OCI-LY7 (cell line): ENCODE measurements at regions not wholly inside any gene's neighbourhood (a gene's known extent, or its start where the extent isn't known, plus 50 kb on each side); places are given as distances from the start of the nearest gene placed in this dataset.
"Not testable (repeated sequence)": the region's sequence is repeated elsewhere in the genome, so short reads cannot be mapped to it uniquely, and the experiment has no call there.

Source experiments
- BruUV-seq: library from RNA; stranded (reverse); fragments of 400-500 nt; replicated peaks from 2 replicates; lab custom pipeline; 2021; lab: Mats Ljungman, UMichigan
- CTCF ChIA-PET: fragments of 300-600 bp; sonication (Branson Sonifier 250); formaldehyde crosslinking; loops from one replicate; lab custom pipeline; 2022; ENCODE audit warnings: antibody characterized with exemption; ENCODE audit not compliant: unreplicated experiment; lab: Charles Lee
- POLR2A ChIA-PET: fragments of 300-600 bp; sonication (Branson Sonifier 250); formaldehyde crosslinking; loops from one replicate; lab custom pipeline; 2022; ENCODE audit warnings: antibody characterized with exemption; lab: Charles Lee
- DNase-seq: peaks from one replicate; pipeline ENCODE4 v3.0.0-alpha.2; 2015; ENCODE audit warnings: low spot score
- H2AFZ ChIP-seq: fragments of 200-600 bp; sonication (generic), shearing (Covaris generic); 2 replicates; pipeline ENCODE4 v1.6.1; 2014; ENCODE audit warnings: mild to moderate bottlenecking, antibody characterized with exemption, low read length, moderate library complexity
- H3K27ac ChIP-seq: fragments of 200-600 bp; sonication (generic); 2 replicates; pipeline ENCODE4 v1.5.1; 2014; ENCODE audit warnings: mixed run types, low read depth, mild to moderate bottlenecking, moderate library complexity, low read length, inconsistent platforms; ENCODE audit not compliant: poor library complexity, severe bottlenecking
- H3K36me3 ChIP-seq: fragments of 200-600 bp; sonication (generic); 2 replicates; pipeline ENCODE4 v1.6.1; 2014; ENCODE audit warnings: mild to moderate bottlenecking, antibody characterized with exemption, low read length, moderate library complexity, mixed read lengths; ENCODE audit not compliant: insufficient read depth
- H3K4me1 ChIP-seq: fragments of 200-600 bp; sonication (generic); 2 replicates; pipeline ENCODE4 v1.5.1; 2014; ENCODE audit warnings: mild to moderate bottlenecking, low read length; ENCODE audit not compliant: insufficient read depth, poor library complexity, severe bottlenecking
- H3K4me2 ChIP-seq: fragments of 200-600 bp; sonication (generic); 2 replicates; pipeline ENCODE4 v1.6.1; 2014; ENCODE audit warnings: mild to moderate bottlenecking, low read length
- H3K4me3 ChIP-seq: fragments of 200-600 bp; sonication (generic); 2 replicates; pipeline ENCODE4 v1.5.1; 2014; ENCODE audit warnings: mild to moderate bottlenecking, low read depth, low read length; ENCODE audit not compliant: poor library complexity, severe bottlenecking
- H3K79me2 ChIP-seq: fragments of 200-600 bp; sonication (generic); 2 replicates; pipeline ENCODE4 v1.6.1; 2016; ENCODE audit warnings: low read depth, mild to moderate bottlenecking, low read length, moderate library complexity, mixed read lengths; ENCODE audit not compliant: insufficient read depth
- H3K9me2 ChIP-seq: fragments of 200-600 bp; sonication (generic); 2 replicates; pipeline ENCODE4 v1.6.1; 2016; ENCODE audit warnings: mild to moderate bottlenecking, low read length, mixed read lengths; ENCODE audit not compliant: insufficient read depth
- H3K9me3 ChIP-seq: fragments of 200-600 bp; sonication (generic); 2 replicates; pipeline ENCODE4 v1.6.1; 2014; ENCODE audit warnings: mild to moderate bottlenecking, mixed run types, low read length, mixed read lengths
- H4K20me1 ChIP-seq: fragments of 200-600 bp; sonication (generic); 2 replicates; pipeline ENCODE4 v1.6.1; 2014; ENCODE audit warnings: mild to moderate bottlenecking, antibody characterized with exemption, low read length, moderate library complexity, mixed read lengths; ENCODE audit not compliant: insufficient read depth
- CTCF ChIP-seq: fragments of 200-600 bp; sonication (generic); conservative IDR thresholded peaks from 2 replicates; pipeline ENCODE4 v1.5.1; 2014; ENCODE audit warnings: mild to moderate bottlenecking, antibody characterized with exemption, low read length, moderate library complexity, mixed read lengths
- EZH2phosphoT487 ChIP-seq: fragments of 200-600 bp; sonication (generic); IDR thresholded peaks from 2 replicates; pipeline ENCODE4 v1.6.1; 2018; ENCODE audit warnings: low read depth, borderline replicate concordance, mild to moderate bottlenecking, mixed run types, antibody characterized with exemption, low read length, moderate library complexity, mixed read lengths
- intact Hi-C: fragments of 100-400 bp; cut with micrococcal nuclease; formaldehyde crosslinking; loops from one replicate; pipeline ENCODE4 v1.10.0; 2022; ENCODE audit not compliant: unreplicated experiment

- POLR2A ChIA-PET, DNase-seq, BruUV-seq, H3K4me2 ChIP-seq, H3K4me1 ChIP-seq, H2AFZ ChIP-seq, H4K20me1 ChIP-seq, CTCF ChIA-PET, H3K36me3 ChIP-seq, H3K9me2 ChIP-seq, intact Hi-C loops, H3K27ac ChIP-seq, H3K4me3 ChIP-seq, H3K79me2 ChIP-seq, H3K9me3 ChIP-seq: not testable (repeated sequence)
Observed at GRCh38 chr2:76172154-76172595, 461.5 kb upstream of the GCFC2 start.

GRCh38 chr2:76170856-76171255, 460.1 kb upstream of the GCFC2 start:
- no peaks in the 10 kb centered on the region for H3K36me3 ChIP-seq
- no peaks in the 10 kb centered on the region for H3K9me2 ChIP-seq
- H2AFZ ChIP-seq, result no peak overlapping the region
- no peaks in the 10 kb centered on the region for H3K9me3 ChIP-seq
- H3K27ac ChIP-seq, result no peak overlapping the region
- H3K4me1 ChIP-seq, result no peaks in the 10 kb centered on the region
- no peak overlapping the region for H3K4me2 ChIP-seq
- POLR2A ChIA-PET, result no interaction called here
- no peaks in the 10 kb centered on the region for H3K79me2 ChIP-seq
- intact Hi-C loops, result no loop called here
- H4K20me1 ChIP-seq, result no peaks in the 10 kb centered on the region
- no peak overlapping the region for H3K4me3 ChIP-seq
- TF ChIP-seq EZH2phosphoT487 (no peak), CTCF (no peak)
- CTCF ChIA-PET, result no interaction called here
- DNase-seq, result no peak
- BruUV-seq, result no TSS peak

GRCh38 chr2:76170009-76170384, 459.3 kb upstream of the GCFC2 start:
- Histone ChIP-seq H3K36me3 (no peaks in the 10 kb centered on the region), H3K4me2 (no peak overlapping the region), H3K9me3 (no peaks in the 10 kb centered on the region), H3K79me2 (no peaks in the 10 kb centered on the region), H4K20me1 (no peaks in the 10 kb centered on the region), H2AFZ (no peak overlapping the region), H3K4me3 (no peak overlapping the region), H3K9me2 (no peaks in the 10 kb centered on the region), H3K27ac (no peak overlapping the region), H3K4me1 (no peaks in the 10 kb centered on the region)
- no TSS peak for BruUV-seq
- intact Hi-C loops, result no loop called here
- TF ChIP-seq CTCF (no peak), EZH2phosphoT487 (no peak)
- ChIA-PET POLR2A (interaction anchor here (0.7 kb wide), 1 partner anchor 543 kb away, joined by 7 read pairs; no protein-coding TSS in a partner anchor), CTCF (no interaction called here)
- no peak for DNase-seq
